Activated naive CD4-positive, alpha-beta T cell treated with anti-CD3 and anti-CD28 coated beads, Interleukin-2, amount 10 ng/mL, durations not matched to agents 7 days and 5 days (primary cell): ENCODE measurements at regions not wholly inside any gene's neighbourhood (a gene's known extent, or its start where the extent isn't known, plus 50 kb on each side); places are given as distances from the start of the nearest gene placed in this dataset.

Experiments used
- CTCF ChIA-PET: fragments of 350-600 bp; sonication (Branson Sonifier 250); formaldehyde crosslinking; loops from one replicate; lab custom pipeline; 2021; ENCODE audit warnings: antibody characterized with exemption; lab: Charles Lee
- DNase-seq: peaks from one replicate; pipeline ENCODE4 v3.0.0-alpha.2; 2020
- H3K27ac Mint-ChIP-seq: one replicate; pipeline ENCODE4 v1.8.0; 2021; ENCODE audit warnings: mild to moderate bottlenecking, moderate library complexity, mixed read lengths
- H3K27me3 Mint-ChIP-seq: one replicate; pipeline ENCODE4 v1.8.0; 2021; ENCODE audit warnings: mild to moderate bottlenecking, mixed read lengths
- H3K36me3 Mint-ChIP-seq: one replicate; pipeline ENCODE4 v1.8.0; 2021; ENCODE audit warnings: mixed read lengths
- H3K4me1 Mint-ChIP-seq: one replicate; pipeline ENCODE4 v1.8.0; 2021; ENCODE audit warnings: mixed read lengths
- H3K4me3 Mint-ChIP-seq: one replicate; pipeline ENCODE4 v1.8.0; 2021; ENCODE audit warnings: mild to moderate bottlenecking, moderate library complexity, mixed read lengths
- H3K9me3 Mint-ChIP-seq: one replicate; pipeline ENCODE4 v1.8.0; 2021; ENCODE audit warnings: mixed read lengths

- CTCF ChIA-PET = no interaction called here
- no peak overlapping the region for H3K4me3 Mint-ChIP-seq
- DNase-seq = no peak
These were observed 89.0 kb upstream of the SELENOP start for GRCh38 chr5:42900734-42901133.

DNA sequence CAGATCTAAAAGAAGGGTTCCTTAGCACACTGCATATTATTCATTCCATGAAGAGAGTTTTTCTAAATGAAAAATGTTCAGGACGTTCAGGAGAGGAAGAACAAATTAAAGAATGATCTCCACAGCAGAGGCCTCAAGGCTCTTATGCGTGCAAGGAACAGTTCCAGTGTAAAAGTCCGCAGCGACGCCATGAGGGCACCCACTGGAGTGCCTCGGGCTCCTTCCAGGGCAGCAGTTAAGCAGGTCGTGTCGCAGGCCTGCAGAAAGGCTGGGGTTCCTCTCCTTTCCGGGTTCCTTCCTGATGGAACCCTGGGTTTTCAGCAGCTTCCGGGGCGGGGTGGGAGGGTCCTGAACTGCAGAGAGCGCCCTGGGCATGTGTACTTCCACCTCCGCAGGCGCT is 87.1 kb upstream of the SELENOP start:
- Mint-ChIP-seq H3K27me3 (peaks cover 31% of the 10 kb centered on the region), H3K4me3 (no peak overlapping the region), H3K4me1 (no peaks in the 10 kb centered on the region), H3K27ac (no peak overlapping the region), H3K36me3 (no peaks in the 10 kb centered on the region), H3K9me3 (no peaks in the 10 kb centered on the region)
- CTCF ChIA-PET = no interaction called here
- no peak for DNase-seq

More at GRCh38 chr5:42900734-42901133, 89.0 kb upstream of the SELENOP start:
- Mint-ChIP-seq H3K27ac (no peak overlapping the region), H3K27me3 (peaks cover 38% of the 10 kb centered on the region), H3K36me3 (no peaks in the 10 kb centered on the region), H3K9me3 (no peaks in the 10 kb centered on the region), H3K4me1 (no peaks in the 10 kb centered on the region)

- no peaks in the 10 kb centered on the region for H3K36me3 Mint-ChIP-seq
- no peak for DNase-seq
- peaks cover 35% of the 10 kb centered on the region for H3K27me3 Mint-ChIP-seq
- H3K9me3 Mint-ChIP-seq = no peaks in the 10 kb centered on the region
- no peaks in the 10 kb centered on the region for H3K4me1 Mint-ChIP-seq
- no peak overlapping the region for H3K4me3 Mint-ChIP-seq
- CTCF ChIA-PET = no interaction called here
- H3K27ac Mint-ChIP-seq = no peak overlapping the region
These were observed 84.8 kb upstream of the SELENOP start for GRCh38 chr5:42896523-42896922.

GRCh38 chr5:42894057-42894456 is 82.4 kb upstream of the SELENOP start:
- H3K9me3 Mint-ChIP-seq = no peaks in the 10 kb centered on the region
- H3K27me3 Mint-ChIP-seq = peaks cover 38% of the 10 kb centered on the region
- H3K4me1 Mint-ChIP-seq = no peaks in the 10 kb centered on the region
- H3K4me3 Mint-ChIP-seq = no peak overlapping the region
- H3K27ac Mint-ChIP-seq = no peak overlapping the region
- CTCF ChIA-PET = interaction anchor here (1.1 kb wide), 1 partner anchor 14 kb away, joined by 3 read pairs; no protein-coding TSS in a partner anchor
- no peak for DNase-seq
- H3K36me3 Mint-ChIP-seq = no peaks in the 10 kb centered on the region

- peaks cover 26% of the 10 kb centered on the region for H3K27me3 Mint-ChIP-seq
- peak; percentile 81 for DNase-seq
- CTCF ChIA-PET = interaction anchor here (0.7 to 2.1 kb wide), 24 partner anchors 10 to 884 kb away, joined by 3 to 10 read pairs (median 4); partner anchors contain the start of gene GHR
- no peaks in the 10 kb centered on the region for H3K9me3 Mint-ChIP-seq
- no peak overlapping the region for H3K4me3 Mint-ChIP-seq
- H3K27ac Mint-ChIP-seq = peak overlapping the region; percentile 12
- H3K36me3 Mint-ChIP-seq = no peaks in the 10 kb centered on the region
- no peaks in the 10 kb centered on the region for H3K4me1 Mint-ChIP-seq
These were observed 77.7 kb upstream of the SELENOP start for GRCh38 chr5:42889311-42889933.

GRCh38 chr5:42888771-42889170 is 77.1 kb upstream of the SELENOP start:
- CTCF ChIA-PET = interaction anchor here (0.9 to 2.1 kb wide), 11 partner anchors 13 to 883 kb away, joined by 3 to 10 read pairs (median 5); partner anchors contain the start of gene GHR
- no peak for DNase-seq
- Mint-ChIP-seq H3K27me3 (peaks cover 20% of the 10 kb centered on the region), H3K27ac (no peak overlapping the region), H3K36me3 (no peaks in the 10 kb centered on the region), H3K4me1 (no peaks in the 10 kb centered on the region), H3K9me3 (no peaks in the 10 kb centered on the region), H3K4me3 (no peak overlapping the region)

- Mint-ChIP-seq H3K27ac (no peak overlapping the region), H3K4me1 (no peaks in the 10 kb centered on the region), H3K27me3 (peaks cover 16% of the 10 kb centered on the region), H3K4me3 (no peak overlapping the region), H3K36me3 (no peaks in the 10 kb centered on the region), H3K9me3 (no peaks in the 10 kb centered on the region)
- no peak for DNase-seq
- CTCF ChIA-PET = interaction anchor here (1.5 kb wide), 1 partner anchor 830 kb away, joined by 4 read pairs; no protein-coding TSS in a partner anchor
These were observed 75.9 kb upstream of the SELENOP start for GRCh38 chr5:42887575-42887974.

DNA sequence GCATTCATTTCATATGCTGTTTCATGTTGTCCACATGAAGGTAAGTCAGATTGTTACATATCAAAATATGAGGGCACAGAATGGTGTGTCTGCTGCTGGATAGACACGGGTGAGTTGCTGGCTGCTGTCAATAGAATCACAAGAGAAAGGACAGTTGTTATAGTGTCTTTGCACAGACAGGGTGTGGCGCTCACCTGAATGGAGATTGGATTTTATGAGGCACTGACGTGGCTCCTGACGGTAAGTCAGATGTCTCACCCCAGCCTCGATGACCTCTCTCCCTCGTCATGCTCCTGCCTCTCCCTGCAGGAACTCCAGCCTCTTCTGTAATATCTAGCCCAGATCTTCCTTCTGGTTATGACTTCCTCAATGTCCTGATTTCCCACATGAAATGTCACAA is 75.4 kb upstream of the SELENOP start:
- CTCF ChIA-PET = no interaction called here
- Mint-ChIP-seq H3K9me3 (no peaks in the 10 kb centered on the region), H3K27ac (no peak overlapping the region), H3K4me3 (no peak overlapping the region), H3K27me3 (peaks cover 11% of the 10 kb centered on the region), H3K4me1 (no peaks in the 10 kb centered on the region), H3K36me3 (no peaks in the 10 kb centered on the region)
- no peak for DNase-seq

- H3K27me3 Mint-ChIP-seq = peaks cover 11% of the 10 kb centered on the region
- CTCF ChIA-PET = no interaction called here
- no peaks in the 10 kb centered on the region for H3K9me3 Mint-ChIP-seq
- H3K36me3 Mint-ChIP-seq = no peaks in the 10 kb centered on the region
- no peak overlapping the region for H3K27ac Mint-ChIP-seq
- H3K4me1 Mint-ChIP-seq = no peaks in the 10 kb centered on the region
- no peak for DNase-seq
- no peak overlapping the region for H3K4me3 Mint-ChIP-seq
These were observed 74.9 kb upstream of the SELENOP start for GRCh38 chr5:42886635-42887034.

DNA sequence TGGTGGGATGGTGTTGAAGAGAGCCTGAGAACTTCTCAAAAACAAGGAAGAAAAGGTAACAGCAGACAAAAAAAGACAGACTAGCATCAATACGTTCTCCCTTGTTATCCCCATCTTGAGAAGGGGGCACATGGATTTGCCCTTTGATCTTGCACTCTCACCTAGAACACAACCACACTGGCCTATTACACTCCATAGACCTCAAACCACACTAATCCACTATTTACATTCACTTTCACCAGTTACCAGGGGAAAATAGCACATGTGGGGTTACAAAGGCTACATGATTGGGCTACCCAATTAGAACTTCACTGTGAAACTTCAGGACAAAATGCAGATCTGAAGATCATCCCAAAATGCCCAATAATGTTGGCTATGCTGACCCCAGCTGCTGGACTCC is 72.6 kb upstream of the SELENOP start:
- DNase-seq = no peak
- Mint-ChIP-seq H3K27ac (no peak overlapping the region), H3K36me3 (no peaks in the 10 kb centered on the region), H3K4me1 (no peaks in the 10 kb centered on the region), H3K9me3 (no peaks in the 10 kb centered on the region), H3K27me3 (peaks cover 9% of the 10 kb centered on the region), H3K4me3 (no peak overlapping the region)
- CTCF ChIA-PET = no interaction called here

- CTCF ChIA-PET = no interaction called here
- Mint-ChIP-seq H3K9me3 (no peaks in the 10 kb centered on the region), H3K27ac (no peak overlapping the region), H3K36me3 (no peaks in the 10 kb centered on the region), H3K4me1 (peaks cover 2% of the 10 kb centered on the region), H3K4me3 (no peak overlapping the region), H3K27me3 (peaks cover 3% of the 10 kb centered on the region)
- no peak for DNase-seq
These were observed 69.9 kb upstream of the SELENOP start for GRCh38 chr5:42881416-42882117.

DNA sequence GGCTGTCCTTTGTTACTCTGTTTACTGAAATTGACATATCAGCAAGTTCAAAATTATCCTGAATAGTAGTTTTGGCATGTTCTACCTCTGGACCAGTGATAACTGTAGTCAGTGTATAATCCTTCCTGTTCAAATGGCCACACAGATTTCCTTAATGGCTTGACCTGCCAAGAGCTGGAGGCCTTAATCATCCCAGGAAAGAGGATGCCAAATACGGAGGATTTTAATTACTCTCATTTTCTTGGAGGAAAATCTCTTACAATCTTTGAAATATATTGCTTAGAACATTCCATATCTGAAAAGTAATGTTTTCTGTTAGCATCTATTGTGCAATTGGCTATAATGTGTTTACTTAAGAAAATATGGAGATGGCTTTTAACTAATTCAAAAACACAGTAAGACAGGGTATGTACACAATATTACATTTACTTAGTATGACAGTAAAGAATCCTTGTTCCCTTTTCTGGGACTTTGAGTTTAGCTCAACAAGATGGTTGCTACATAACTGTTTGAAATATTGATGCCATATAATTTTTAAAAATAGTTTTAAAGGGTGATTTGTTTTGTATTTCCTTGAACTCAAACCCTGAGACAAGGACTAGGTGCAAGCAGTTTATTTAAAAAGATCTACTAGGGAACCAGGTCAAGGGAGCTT is 68.9 kb upstream of the SELENOP start:
- CTCF ChIA-PET = no interaction called here

GRCh38 chr5:42879291-42879690 is 67.6 kb upstream of the SELENOP start:
- Mint-ChIP-seq H3K27ac (no peak overlapping the region), H3K4me1 (peaks cover 11% of the 10 kb centered on the region), H3K27me3 (peaks cover 8% of the 10 kb centered on the region), H3K4me3 (no peak overlapping the region), H3K9me3 (no peaks in the 10 kb centered on the region), H3K36me3 (no peaks in the 10 kb centered on the region)
- no peak for DNase-seq
- CTCF ChIA-PET = interaction anchor here (1.2 kb wide), 1 partner anchor 10 kb away, joined by 6 read pairs; no protein-coding TSS in a partner anchor

More for the DNA sequence above, 68.9 kb upstream of the SELENOP start:
- Mint-ChIP-seq H3K9me3 (no peaks in the 10 kb centered on the region), H3K4me1 (peaks cover 9% of the 10 kb centered on the region), H3K27ac (no peak overlapping the region), H3K27me3 (peaks cover 6% of the 10 kb centered on the region), H3K4me3 (no peak overlapping the region), H3K36me3 (no peaks in the 10 kb centered on the region)
- DNase-seq = no peak

DNA sequence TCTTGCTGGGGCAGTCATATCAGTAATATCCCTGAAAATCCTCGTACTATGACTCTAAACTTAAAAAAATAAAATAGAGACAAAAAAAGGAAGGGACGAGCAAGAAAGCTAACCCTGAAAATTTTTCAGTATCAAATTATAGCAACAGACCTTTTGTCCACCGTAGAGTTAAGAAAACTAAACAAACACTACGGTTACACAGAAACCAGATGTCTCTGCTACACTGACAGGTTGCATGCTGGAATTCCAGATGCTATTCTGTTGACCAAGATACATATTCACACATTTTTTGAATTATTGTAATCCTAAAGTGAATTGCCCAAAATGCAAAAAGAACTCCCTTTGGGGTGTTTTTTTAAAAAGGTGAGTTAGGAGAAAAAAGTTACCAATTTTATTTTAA is 66.9 kb upstream of the SELENOP start:
- Mint-ChIP-seq H3K27ac (no peak overlapping the region), H3K4me1 (peaks cover 11% of the 10 kb centered on the region), H3K36me3 (no peaks in the 10 kb centered on the region), H3K4me3 (no peak overlapping the region), H3K9me3 (no peaks in the 10 kb centered on the region), H3K27me3 (peaks cover 8% of the 10 kb centered on the region)
- CTCF ChIA-PET = no interaction called here
- DNase-seq = no peak
